ENCODE measurements at regions not wholly inside any gene's neighbourhood (a gene's known extent, or its start where the extent isn't known, plus 50 kb on each side); places are given as distances from the start of the nearest gene placed in this dataset.

- H3K4me1 Mint-ChIP-seq (ENCODE audit: low read depth, unreplicated experiment), result peaks cover 3% of the 10 kb centered on the region
- H3K9me3 Mint-ChIP-seq (ENCODE audit: unreplicated experiment), result no peaks in the 10 kb centered on the region
- no peak overlapping the region for H3K27ac Mint-ChIP-seq (ENCODE audit: unreplicated experiment)
- TF ChIP-seq, protein P1, sequence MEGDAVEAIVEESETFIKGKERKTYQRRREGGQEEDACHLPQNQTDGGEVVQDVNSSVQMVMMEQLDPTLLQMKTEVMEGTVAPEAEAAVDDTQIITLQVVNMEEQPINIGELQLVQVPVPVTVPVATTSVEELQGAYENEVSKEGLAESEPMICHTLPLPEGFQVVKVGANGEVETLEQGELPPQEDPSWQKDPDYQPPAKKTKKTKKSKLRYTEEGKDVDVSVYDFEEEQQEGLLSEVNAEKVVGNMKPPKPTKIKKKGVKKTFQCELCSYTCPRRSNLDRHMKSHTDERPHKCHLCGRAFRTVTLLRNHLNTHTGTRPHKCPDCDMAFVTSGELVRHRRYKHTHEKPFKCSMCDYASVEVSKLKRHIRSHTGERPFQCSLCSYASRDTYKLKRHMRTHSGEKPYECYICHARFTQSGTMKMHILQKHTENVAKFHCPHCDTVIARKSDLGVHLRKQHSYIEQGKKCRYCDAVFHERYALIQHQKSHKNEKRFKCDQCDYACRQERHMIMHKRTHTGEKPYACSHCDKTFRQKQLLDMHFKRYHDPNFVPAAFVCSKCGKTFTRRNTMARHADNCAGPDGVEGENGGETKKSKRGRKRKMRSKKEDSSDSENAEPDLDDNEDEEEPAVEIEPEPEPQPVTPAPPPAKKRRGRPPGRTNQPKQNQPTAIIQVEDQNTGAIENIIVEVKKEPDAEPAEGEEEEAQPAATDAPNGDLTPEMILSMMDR (IDR thresholded peaks at IDR 0.05; ENCODE audit: partially characterized antibody, unreplicated experiment), result no peak
- no peak for DNase-seq
- H3K36me3 Mint-ChIP-seq (ENCODE audit: unreplicated experiment), result no peaks in the 10 kb centered on the region
- H3K27me3 Mint-ChIP-seq (ENCODE audit: unreplicated experiment), result no peaks in the 10 kb centered on the region
- H3K4me3 Mint-ChIP-seq (ENCODE audit: unreplicated experiment), result no peak overlapping the region
Observed at GRCh38 chr3:27644941-27645340, 77.2 kb downstream of the EOMES start.

DNA sequence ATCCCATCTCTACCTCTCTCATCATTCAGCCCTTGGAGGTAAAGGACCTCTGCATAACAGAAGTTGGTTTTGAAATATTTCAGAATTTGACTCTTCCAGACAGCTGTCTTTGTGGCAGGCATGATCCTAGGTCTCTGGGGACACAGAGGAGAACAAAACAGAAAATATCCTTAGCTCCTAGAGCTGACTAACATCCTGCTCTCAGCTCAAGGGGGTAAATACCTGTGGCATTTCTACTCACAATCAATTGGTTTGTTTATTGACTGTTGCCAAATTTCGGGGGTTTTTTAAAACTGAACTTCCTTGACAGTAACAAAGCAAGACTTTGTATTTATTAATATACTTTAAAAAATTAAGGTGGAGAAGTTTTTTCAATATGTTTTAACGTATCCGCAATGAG, 78.8 kb downstream of the EOMES start:
- Mint-ChIP-seq H3K4me1 (ENCODE audit: low read depth, unreplicated experiment) (peaks cover 3% of the 10 kb centered on the region), H3K9me3 (ENCODE audit: unreplicated experiment) (no peaks in the 10 kb centered on the region), H3K27ac (ENCODE audit: unreplicated experiment) (no peak overlapping the region), H3K36me3 (ENCODE audit: unreplicated experiment) (no peaks in the 10 kb centered on the region), H3K27me3 (ENCODE audit: unreplicated experiment) (no peaks in the 10 kb centered on the region), H3K4me3 (ENCODE audit: unreplicated experiment) (no peak overlapping the region)
- no peak for DNase-seq
- TF ChIP-seq, protein P1 (IDR thresholded peaks at IDR 0.05; ENCODE audit: partially characterized antibody, unreplicated experiment), result no peak

- Mint-ChIP-seq H3K27me3 (ENCODE audit: unreplicated experiment) (no peaks in the 10 kb centered on the region), H3K4me1 (ENCODE audit: low read depth, unreplicated experiment) (peaks cover 3% of the 10 kb centered on the region), H3K36me3 (ENCODE audit: unreplicated experiment) (no peaks in the 10 kb centered on the region), H3K9me3 (ENCODE audit: unreplicated experiment) (no peaks in the 10 kb centered on the region), H3K4me3 (ENCODE audit: unreplicated experiment) (no peak overlapping the region), H3K27ac (ENCODE audit: unreplicated experiment) (no peak overlapping the region)
- no peak for DNase-seq
- TF ChIP-seq, protein P1 (IDR thresholded peaks at IDR 0.05; ENCODE audit: partially characterized antibody, unreplicated experiment), result no peak
Observed at GRCh38 chr3:27642796-27643195, 79.3 kb downstream of the EOMES start.

DNA sequence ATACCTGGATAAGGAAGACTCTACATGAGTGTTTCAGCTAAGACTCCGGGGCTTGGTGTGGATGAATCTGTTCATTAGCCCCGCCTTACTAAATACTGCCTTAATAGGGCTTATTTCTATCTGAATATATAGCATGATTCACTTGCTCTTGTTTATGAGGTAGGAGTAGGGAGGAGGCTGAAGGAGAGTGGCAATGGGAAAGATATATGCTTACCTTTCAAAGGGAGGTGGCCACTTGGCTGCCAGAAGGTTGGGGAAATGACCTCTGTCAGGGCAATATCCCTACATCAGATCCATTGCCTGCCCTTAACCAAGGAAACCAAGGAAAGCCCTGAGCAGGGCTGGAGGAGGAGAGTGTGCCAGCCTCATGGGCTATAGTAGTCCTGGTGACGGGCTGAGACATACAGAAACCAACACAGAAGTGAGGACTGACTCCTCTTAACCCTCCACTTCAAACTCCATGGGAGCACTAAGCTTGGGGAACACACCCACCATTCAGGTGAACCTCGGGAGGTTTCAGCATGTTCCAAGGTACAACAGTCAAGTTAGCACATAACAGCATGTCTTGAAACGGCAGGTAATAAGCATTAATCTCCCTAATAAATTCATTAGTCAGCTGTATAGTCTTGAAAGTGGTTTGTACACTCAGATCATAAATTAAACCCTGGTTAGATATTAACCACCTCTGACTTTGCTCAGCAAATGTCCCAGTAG, 80.1 kb downstream of the EOMES start:
- TF ChIP-seq, protein P1 (IDR thresholded peaks at IDR 0.05; ENCODE audit: partially characterized antibody, unreplicated experiment), result no peak
- H3K4me3 Mint-ChIP-seq (ENCODE audit: unreplicated experiment), result no peak overlapping the region
- H3K27ac Mint-ChIP-seq (ENCODE audit: unreplicated experiment), result no peak overlapping the region
- H3K9me3 Mint-ChIP-seq (ENCODE audit: unreplicated experiment), result no peaks in the 10 kb centered on the region
- H3K4me1 Mint-ChIP-seq (ENCODE audit: low read depth, unreplicated experiment), result peaks cover 3% of the 10 kb centered on the region
- H3K36me3 Mint-ChIP-seq (ENCODE audit: unreplicated experiment), result no peaks in the 10 kb centered on the region
- no peak for DNase-seq
- no peaks in the 10 kb centered on the region for H3K27me3 Mint-ChIP-seq (ENCODE audit: unreplicated experiment)

- Mint-ChIP-seq H3K36me3 (ENCODE audit: unreplicated experiment) (no peaks in the 10 kb centered on the region), H3K27me3 (ENCODE audit: unreplicated experiment) (no peaks in the 10 kb centered on the region), H3K4me1 (ENCODE audit: low read depth, unreplicated experiment) (peaks cover 3% of the 10 kb centered on the region), H3K9me3 (ENCODE audit: unreplicated experiment) (no peaks in the 10 kb centered on the region), H3K27ac (ENCODE audit: unreplicated experiment) (no peak overlapping the region), H3K4me3 (ENCODE audit: unreplicated experiment) (no peak overlapping the region)
- DNase-seq, result no peak
- TF ChIP-seq, protein P1 (IDR thresholded peaks at IDR 0.05; ENCODE audit: partially characterized antibody, unreplicated experiment), result no peak
Observed at GRCh38 chr3:27641271-27641800, 80.8 kb downstream of the EOMES start.

Measured in glutamatergic neuron (in vitro differentiated cells).